Stimulated activated CD8-positive, alpha-beta memory T cell treated with anti-CD3 and anti-CD28 coated beads, Interleukin-7, amount 100 ng/mL, for 1 hour (primary cell): ENCODE measurements at regions not wholly inside any gene's neighbourhood (a gene's known extent, or its start where the extent isn't known, plus 50 kb on each side); places are given as distances from the start of the nearest gene placed in this dataset.
"Not testable (repeated sequence)": the region's sequence is repeated elsewhere in the genome, so short reads cannot be mapped to it uniquely, and the experiment has no call there.

ENCODE experiments used
- DNase-seq, 2 donors: peaks; one replicate each; pipeline ENCODE4 v3.0.0-alpha.2; 2020; ENCODE audit warnings: low read depth in 2 of 2

GRCh38 chr15:93948726-93949125, 282.6 kb upstream of the MCTP2 start:
- no peak for DNase-seq

- no peak for DNase-seq
Observed at GRCh38 chr15:93943586-93943985, 287.8 kb upstream of the MCTP2 start.

GRCh38 chr15:93942269-93942694, 289.1 kb upstream of the MCTP2 start:
- DNase-seq: no peak

GRCh38 chr15:93941697-93942096, 289.7 kb upstream of the MCTP2 start:
- DNase-seq: no peak

GRCh38 chr15:93940226-93940625, 291.1 kb upstream of the MCTP2 start:
- no peak for DNase-seq

- DNase-seq: no peak
Observed at GRCh38 chr15:93932164-93932776, 299.1 kb upstream of the MCTP2 start.

GRCh38 chr15:93929375-93930094, 301.8 kb upstream of the MCTP2 start:
- no peak for DNase-seq

GRCh38 chr15:93920204-93920603, 311.2 kb upstream of the MCTP2 start:
- no peak for DNase-seq

GRCh38 chr15:93918801-93919200, 312.6 kb upstream of the MCTP2 start:
- DNase-seq: not testable (repeated sequence)

- DNase-seq: no peak
Observed at GRCh38 chr15:93917181-93917580, 314.2 kb upstream of the MCTP2 start.

- no peak for DNase-seq
Observed at GRCh38 chr15:93913871-93914270, 317.5 kb upstream of the MCTP2 start.

- DNase-seq: no peak
Observed at GRCh38 chr15:93913310-93913709, 318.1 kb upstream of the MCTP2 start.

GRCh38 chr15:93900476-93901400, 330.6 kb upstream of the MCTP2 start:
- no peak for DNase-seq

GRCh38 chr15:93899817-93900216, 331.5 kb upstream of the MCTP2 start:
- DNase-seq: no peak

- DNase-seq: no peak
Observed at GRCh38 chr15:93897377-93897776, 334.0 kb upstream of the MCTP2 start.

- DNase-seq: no peak
Observed at GRCh38 chr15:93895976-93896770, 335.2 kb upstream of the MCTP2 start.

GRCh38 chr15:93894438-93895036, 336.8 kb upstream of the MCTP2 start:
- no peak for DNase-seq

GRCh38 chr15:93887151-93887550, 344.2 kb upstream of the MCTP2 start:
- no peak for DNase-seq

- DNase-seq: no peak
Observed at GRCh38 chr15:93882779-93883178, 348.6 kb upstream of the MCTP2 start.

GRCh38 chr15:93882141-93882540, 349.2 kb upstream of the MCTP2 start:
- no peak for DNase-seq

GRCh38 chr15:93881310-93881709, 350.1 kb upstream of the MCTP2 start:
- no peak for DNase-seq
